Right atrium auricular region (tissue), 2 donors: ENCODE measurements at regions not wholly inside any gene's neighbourhood (a gene's known extent, or its start where the extent isn't known, plus 50 kb on each side); places are given as distances from the start of the nearest gene placed in this dataset.

ENCODE experiments used
- DNase-seq: peaks from one replicate; pipeline ENCODE4 v3.0.0-alpha.2; 2019; ENCODE audit warnings: low spot score
- H3K27ac ChIP-seq, 2 donors: fragments of 200-600 bp; sonication (generic); 1 replicate in 1 of 2; 2 replicates in 1 of 2; pipeline ENCODE4 v1.5.1; 2016 to 2019
- H3K27me3 ChIP-seq, 2 donors: fragments of 200-600 bp; sonication (generic); one replicate each; pipeline versions ENCODE4 v1.5.1 to v1.6.0; 2017 to 2019
- H3K36me3 ChIP-seq: fragments of 200-600 bp; sonication (generic); one replicate; pipeline ENCODE4 v1.5.1; 2016
- H3K4me1 ChIP-seq, 2 donors: fragments of 200-600 bp; sonication (generic); one replicate each; pipeline versions ENCODE4 v1.5.1 to v1.6.0; 2017 to 2019
- H3K4me3 ChIP-seq, 2 donors: fragments of 200-600 bp; sonication (generic); 1 replicate in 1 of 2; 2 replicates in 1 of 2; pipeline ENCODE4 v1.5.1; 2017 to 2019; ENCODE audit warnings: mild to moderate bottlenecking in 1 of 2, moderate library complexity in 1 of 2
- H3K9me3 ChIP-seq, 2 donors: fragments of 200-600 bp; sonication (generic); one replicate each; pipeline ENCODE4 v1.5.1; 2019
- CTCF ChIP-seq, 2 donors: fragments of 200-600 bp; sonication (generic); IDR thresholded peaks; one replicate each; pipeline ENCODE4 v1.5.1; 2019; ENCODE audit warnings: antibody characterized with exemption in 2 of 2

DNA sequence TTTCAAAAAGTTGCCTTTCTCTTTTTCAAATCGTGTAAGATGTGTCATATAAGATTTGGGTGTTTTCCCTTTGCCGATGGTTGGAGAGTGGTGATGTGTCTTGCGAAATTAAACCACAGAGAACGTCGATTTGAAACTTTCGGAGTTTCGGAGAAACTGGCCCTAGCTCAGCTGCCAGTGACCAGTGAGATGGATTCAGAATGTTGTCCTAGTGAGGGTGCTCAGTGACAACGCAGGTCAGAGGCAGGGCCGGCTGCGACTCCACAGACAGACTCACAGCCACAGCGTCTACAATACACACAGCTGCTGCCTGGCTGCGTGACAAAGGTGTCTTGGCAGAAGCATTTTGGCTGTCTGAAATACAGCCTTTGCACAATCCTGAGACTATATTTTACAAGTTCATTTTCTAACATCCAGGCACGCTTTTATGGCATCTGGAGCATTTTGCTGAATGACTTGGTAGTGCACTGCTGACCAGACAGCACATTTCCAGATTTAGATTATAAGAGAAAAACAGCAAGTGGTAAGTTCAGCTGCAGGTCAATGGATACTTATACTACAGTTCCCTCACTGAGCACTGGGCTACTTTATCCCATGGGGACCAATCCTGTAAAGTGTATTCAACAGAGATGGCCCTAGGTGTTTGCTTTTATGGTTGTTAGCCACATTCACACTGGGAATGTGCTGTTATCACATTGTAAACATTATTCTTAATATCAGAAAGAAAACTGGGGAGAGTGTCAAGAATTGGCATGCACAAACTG is 207.5 kb downstream of the KCNRG start:
- H3K9me3 ChIP-seq = no peaks in the 10 kb centered on the region
- H3K4me1 ChIP-seq = no peaks in the 10 kb centered on the region
- H3K27ac ChIP-seq = no peak overlapping the region
- no peaks in the 10 kb centered on the region for H3K36me3 ChIP-seq
- no peak overlapping the region for H3K4me3 ChIP-seq
- no peaks in the 10 kb centered on the region for H3K27me3 ChIP-seq
- no peak for TF ChIP-seq CTCF (IDR thresholded peaks at IDR 0.05)
- DNase-seq = peak; percentile 87

- TF ChIP-seq CTCF (IDR thresholded peaks at IDR 0.05) = no peak
- no peaks in the 10 kb centered on the region for H3K36me3 ChIP-seq
Observed at GRCh38 chr13:50224534-50224933, 209.3 kb downstream of the KCNRG start.

GRCh38 chr13:50225193-50226155 is 210.2 kb downstream of the KCNRG start:
- Histone ChIP-seq H3K27ac (no peak overlapping the region), H3K9me3 (no peaks in the 10 kb centered on the region), H3K4me1 (no peaks in the 10 kb centered on the region), H3K4me3 (no peak overlapping the region), H3K27me3 (no peaks in the 10 kb centered on the region), H3K36me3 (no peaks in the 10 kb centered on the region)
- DNase-seq = no peak
- no peak for TF ChIP-seq CTCF (IDR thresholded peaks at IDR 0.05)

More at GRCh38 chr13:50224534-50224933, 209.3 kb downstream of the KCNRG start:
- H3K4me1 ChIP-seq = no peaks in the 10 kb centered on the region
- H3K27ac ChIP-seq = no peak overlapping the region
- H3K27me3 ChIP-seq = no peaks in the 10 kb centered on the region
- H3K9me3 ChIP-seq = no peaks in the 10 kb centered on the region
- H3K4me3 ChIP-seq = no peak overlapping the region
- no peak for DNase-seq

- no peak overlapping the region for H3K4me3 ChIP-seq
- no peak for TF ChIP-seq CTCF (IDR thresholded peaks at IDR 0.05)
- H3K9me3 ChIP-seq = no peaks in the 10 kb centered on the region
- no peaks in the 10 kb centered on the region for H3K4me1 ChIP-seq
- H3K36me3 ChIP-seq = no peaks in the 10 kb centered on the region
- no peak overlapping the region for H3K27ac ChIP-seq
- DNase-seq = no peak
- no peaks in the 10 kb centered on the region for H3K27me3 ChIP-seq
Observed at GRCh38 chr13:50226515-50227155, 211.4 kb downstream of the KCNRG start.

- Histone ChIP-seq H3K9me3 (no peaks in the 10 kb centered on the region), H3K4me1 (no peaks in the 10 kb centered on the region), H3K4me3 (no peak overlapping the region), H3K27me3 (no peaks in the 10 kb centered on the region), H3K27ac (no peak overlapping the region), H3K36me3 (no peaks in the 10 kb centered on the region)
- no peak for TF ChIP-seq CTCF (IDR thresholded peaks at IDR 0.05)
- no peak for DNase-seq
Observed at GRCh38 chr13:50227361-50227760, 212.1 kb downstream of the KCNRG start.
